Testis (tissue), 2 donors: ENCODE measurements at regions not wholly inside any gene's neighbourhood (a gene's known extent, or its start where the extent isn't known, plus 50 kb on each side); places are given as distances from the start of the nearest gene placed in this dataset.

ENCODE experiments used
- CTCF ChIP-seq, 3 experiments: fragments of 450-650 bp in 2 of 3; fragments of 200-600 bp in 1 of 3; sonication (generic) in 1 of 3; IDR thresholded peaks; one replicate each; pipeline ENCODE4 v1.5.1; 2016 to 2019; ENCODE audit warnings: antibody characterized with exemption in 3 of 3, mild to moderate bottlenecking in 2 of 3, moderate library complexity in 1 of 3
- POLR2A ChIP-seq: fragments of 450-650 bp; IDR thresholded peaks from one replicate; pipeline ENCODE4 v1.6.1; 2017; ENCODE audit warnings: antibody characterized with exemption, mild to moderate bottlenecking, moderate library complexity

DNA sequence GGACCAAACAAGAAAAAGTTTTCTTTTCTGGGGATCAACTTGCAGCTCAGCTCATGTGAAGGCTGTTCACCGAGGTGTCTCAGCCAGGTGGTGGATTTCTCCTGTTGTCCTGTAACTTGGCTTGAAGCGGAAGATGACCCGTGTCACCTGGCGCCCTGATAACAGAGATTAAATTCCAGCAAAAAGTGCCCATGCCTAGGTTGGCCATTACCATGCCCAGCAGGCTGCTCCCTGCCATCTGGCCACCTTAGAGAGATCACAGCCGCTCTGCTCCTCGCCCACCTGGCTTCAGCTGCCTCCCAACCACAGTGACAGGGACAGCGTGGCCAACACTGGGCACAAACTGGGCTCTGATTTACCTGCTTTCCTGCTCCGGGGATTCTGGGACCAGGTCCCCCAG, 149.5 kb downstream of the ZBTB18 start:
- no peak for TF ChIP-seq CTCF (IDR thresholded peaks at IDR 0.05)
- TF ChIP-seq POLR2A = no peak
